ENCODE measurements at regions not wholly inside any gene's neighbourhood (a gene's known extent, or its start where the extent isn't known, plus 50 kb on each side); places are given as distances from the start of the nearest gene placed in this dataset.

DNA sequence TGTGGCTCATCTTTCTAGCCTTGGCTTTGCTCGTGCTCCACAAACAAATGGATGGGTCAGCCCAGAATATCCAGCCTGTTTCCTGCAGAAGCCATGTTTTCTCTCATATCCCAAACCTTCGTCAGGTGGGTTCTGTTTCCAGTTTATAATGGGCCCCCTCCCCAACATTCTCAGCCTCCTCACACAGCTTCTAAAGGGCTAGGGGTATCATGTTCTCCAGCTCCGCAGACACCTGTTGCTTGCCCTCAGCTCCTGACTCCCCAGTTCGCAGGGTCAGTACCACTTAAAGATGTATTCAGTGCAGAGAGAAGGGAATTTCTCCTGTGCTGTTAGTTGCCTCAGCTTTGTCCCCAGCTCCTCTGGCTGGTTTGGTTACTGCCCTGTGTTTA, 447.3 kb upstream of the JARID2 start:
- no peak for ATAC-seq

DNA sequence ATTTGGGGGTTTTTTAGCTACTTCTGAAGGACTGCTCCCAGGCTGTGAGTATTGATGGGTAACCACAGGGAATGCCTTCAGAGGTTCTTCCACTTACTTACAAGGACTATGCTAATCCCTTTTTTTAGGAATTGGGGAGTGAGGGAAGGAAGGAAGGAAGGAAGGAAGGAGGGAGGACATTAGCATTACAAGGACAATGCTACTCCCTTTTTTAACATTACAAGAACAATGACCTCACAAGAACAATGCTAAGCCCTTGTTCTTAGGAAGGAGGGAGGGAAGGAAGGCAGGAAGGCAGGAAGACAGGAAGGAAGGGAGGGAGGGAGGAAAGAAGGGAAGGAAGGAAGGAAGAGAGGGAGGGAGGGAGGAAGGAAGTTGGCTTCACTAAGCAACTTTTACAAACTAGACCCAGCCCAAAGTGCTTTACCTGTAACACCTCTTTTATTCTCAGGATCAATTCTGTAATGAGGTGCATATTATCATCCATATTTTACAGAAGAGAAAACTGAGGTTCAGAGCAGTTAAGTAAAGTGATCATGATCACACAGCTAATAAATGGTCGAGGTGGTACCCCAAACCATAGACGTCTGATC, 446.8 kb upstream of the JARID2 start:
- no peak for ATAC-seq

DNA sequence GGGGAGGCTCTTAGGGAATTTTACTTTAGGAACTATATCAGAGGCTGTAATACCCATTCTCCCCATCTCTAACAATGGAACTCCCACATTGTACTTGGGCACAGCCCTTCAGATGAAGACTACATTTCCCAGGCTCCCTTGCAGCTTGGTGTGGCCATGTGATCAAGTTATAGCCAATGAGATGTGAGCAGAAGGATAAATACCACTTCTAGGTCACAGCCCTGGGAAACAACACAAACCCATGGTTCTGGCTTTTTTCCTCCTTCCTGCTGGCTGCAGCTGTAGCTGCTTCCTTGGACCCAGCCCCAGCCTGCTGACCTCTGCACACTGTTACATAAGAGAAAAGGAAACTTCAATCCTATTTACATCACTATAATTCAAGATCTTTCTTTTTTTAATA, 445.9 kb upstream of the JARID2 start:
- ATAC-seq: peak; percentile 86

DNA sequence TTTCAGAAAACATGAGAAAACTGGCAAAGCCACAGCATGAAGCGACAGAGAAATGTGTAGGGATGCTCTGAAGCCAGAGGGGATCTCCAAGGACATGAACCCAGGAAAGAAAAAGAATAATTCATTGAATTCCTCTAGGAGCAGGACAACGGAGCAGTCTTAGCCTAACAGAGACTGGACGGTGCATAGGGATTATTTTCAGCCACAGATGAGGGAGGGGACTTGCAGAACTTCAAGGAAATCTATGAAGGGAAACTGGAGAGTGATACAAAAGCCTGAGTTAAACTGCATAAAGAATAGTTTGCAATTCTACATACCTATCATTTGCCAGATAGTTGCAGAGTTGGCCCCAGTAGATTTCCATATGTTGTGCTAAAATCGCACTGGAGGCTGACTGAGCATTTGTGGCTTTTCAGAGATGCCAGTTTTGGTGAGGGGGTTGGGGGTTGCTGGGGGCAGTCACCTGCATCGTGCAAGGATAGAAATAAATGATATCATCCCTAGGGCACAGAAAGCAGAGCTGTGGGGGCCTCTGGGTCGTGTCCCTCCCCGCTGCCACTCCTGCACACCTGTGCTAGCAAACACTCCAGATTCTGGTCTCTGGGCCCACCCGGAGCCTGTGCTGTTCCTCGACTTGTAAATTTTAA, 443.2 kb upstream of the JARID2 start:
- ATAC-seq: no peak

DNA sequence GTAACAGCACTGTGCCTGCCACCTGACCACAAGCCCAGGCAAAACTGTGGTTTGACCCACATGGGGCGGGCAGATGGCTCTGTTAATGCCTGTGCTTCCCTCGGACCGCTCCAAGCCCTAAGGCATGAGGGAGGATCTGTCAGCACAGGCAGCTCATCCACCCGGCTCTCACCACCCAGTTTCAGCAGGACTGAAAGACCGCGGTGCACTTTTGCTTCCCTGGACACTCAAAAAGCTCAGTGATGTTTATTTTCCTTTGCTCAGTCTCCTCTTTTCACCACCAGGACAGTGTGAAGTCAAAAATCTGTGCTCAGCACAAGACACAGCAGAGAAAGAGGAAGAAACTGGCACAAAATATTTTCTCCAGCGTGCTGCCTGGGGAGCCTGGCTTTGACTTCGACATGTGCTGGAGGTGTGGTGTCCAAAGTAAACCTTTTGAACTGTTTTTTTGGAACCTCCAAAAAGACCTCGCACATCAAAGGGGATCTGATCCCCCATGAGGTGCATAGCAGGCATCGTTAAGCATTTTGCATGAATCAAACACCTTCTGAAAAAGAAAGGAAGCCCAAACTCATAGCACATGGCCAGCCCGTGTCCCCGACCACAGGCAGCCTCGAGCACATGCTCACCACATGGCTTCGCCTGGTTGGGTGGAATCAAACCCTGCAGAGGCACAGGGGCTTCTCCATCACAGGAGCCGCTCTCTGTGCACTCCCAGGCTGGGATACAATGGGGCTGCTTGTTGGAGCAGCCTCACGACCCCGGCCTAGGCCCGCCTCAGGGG, 441.7 kb upstream of the JARID2 start:
- peak; percentile 56 for ATAC-seq

DNA sequence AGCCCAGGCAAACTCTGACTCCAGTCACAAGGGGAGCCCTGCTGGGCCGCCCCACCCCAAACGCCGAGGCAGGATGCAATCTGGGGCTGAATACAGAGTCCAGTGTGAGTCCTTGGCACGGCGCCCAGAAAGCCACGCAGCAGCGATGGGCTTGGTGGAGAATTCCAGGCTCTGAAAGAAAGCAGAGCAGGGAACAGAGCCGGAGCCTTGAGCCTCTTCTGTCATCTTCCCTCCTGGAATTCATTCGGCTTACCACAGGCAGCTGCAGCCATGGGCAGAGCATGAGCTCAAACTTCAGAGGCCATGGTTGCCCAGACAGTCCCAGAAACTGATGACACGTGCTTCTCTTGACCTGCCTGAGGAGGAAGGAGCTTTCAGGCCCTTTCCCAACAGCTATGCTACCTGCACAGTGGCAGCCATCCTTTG, 441.1 kb upstream of the JARID2 start:
- ATAC-seq: no peak

DNA sequence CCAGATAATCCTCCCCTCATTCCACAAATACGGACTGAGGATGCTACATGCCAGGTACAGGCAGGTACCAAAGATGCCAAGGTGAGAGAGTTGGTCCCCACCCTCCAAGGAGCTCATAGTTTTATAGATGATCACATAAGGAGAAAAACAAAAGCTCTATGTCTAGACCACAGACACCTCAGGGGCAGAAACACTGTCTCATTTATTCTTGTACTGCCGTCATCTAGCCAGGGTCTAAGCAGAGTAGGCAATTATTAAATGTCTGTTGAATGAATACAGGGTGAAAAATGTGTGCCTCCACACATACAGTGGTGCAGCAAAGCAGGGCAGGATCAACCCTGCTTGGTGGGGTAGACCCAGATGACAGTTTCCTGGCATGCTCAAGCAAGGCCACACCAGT, 439.8 kb upstream of the JARID2 start:
- ATAC-seq: no peak

DNA sequence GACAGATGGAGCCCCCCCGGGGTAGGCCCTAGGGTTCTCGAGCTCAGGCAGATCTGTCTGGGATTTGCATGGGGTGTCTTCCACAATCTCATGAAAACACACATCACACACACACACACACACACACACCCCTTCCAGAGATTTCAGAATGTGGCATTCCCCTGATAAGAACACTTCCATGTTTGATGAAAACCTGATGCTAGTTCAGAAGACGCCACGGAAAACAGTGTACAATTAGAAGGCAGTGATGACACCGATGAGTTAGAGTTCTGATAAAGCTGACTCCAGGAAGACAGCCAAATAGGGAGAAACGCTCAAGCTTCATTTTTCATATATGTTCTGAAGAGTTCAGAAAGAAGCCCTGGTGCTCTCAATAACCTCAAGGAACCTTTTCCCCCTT, 438.7 kb upstream of the JARID2 start:
- ATAC-seq: no peak

DNA sequence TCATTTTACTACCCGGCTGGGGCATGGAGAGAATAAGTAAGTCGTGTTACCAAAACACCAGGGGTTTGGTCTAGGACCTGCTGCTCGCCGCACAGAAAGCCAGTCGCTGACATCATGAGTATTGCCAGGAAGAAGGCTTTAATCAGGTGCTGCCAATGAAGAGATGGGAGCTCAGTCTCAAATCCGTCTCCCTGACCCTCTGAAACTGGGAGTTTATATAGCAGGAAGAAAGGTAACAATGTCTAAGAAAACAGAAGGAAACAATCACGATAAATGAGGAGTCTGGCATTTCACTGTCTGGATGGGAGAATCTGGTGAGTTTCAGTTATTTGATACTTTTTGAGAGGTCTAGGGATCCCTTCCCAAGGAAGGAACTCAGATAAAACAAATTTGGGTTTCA, 437.9 kb upstream of the JARID2 start:
- ATAC-seq: no peak

DNA sequence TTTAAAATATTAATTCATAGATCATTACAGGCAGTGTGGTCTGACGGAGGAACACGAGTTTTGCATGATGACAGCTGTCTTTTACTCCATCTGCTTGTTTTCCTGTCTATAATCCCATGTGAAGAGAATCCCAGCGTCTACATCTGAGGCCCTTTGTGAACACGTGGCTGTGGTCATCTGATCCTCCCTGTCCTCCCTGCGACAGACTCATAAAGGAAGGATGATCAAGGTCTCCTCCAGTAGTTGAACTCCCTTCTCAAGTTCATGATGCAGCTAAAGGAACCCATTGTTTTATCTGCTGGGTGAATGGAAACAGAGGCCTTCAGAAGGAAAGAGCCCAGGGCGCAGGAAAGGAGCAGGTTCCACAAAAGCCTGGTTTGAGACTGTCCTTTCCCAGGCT, 435.8 kb upstream of the JARID2 start:
- no peak for ATAC-seq

DNA sequence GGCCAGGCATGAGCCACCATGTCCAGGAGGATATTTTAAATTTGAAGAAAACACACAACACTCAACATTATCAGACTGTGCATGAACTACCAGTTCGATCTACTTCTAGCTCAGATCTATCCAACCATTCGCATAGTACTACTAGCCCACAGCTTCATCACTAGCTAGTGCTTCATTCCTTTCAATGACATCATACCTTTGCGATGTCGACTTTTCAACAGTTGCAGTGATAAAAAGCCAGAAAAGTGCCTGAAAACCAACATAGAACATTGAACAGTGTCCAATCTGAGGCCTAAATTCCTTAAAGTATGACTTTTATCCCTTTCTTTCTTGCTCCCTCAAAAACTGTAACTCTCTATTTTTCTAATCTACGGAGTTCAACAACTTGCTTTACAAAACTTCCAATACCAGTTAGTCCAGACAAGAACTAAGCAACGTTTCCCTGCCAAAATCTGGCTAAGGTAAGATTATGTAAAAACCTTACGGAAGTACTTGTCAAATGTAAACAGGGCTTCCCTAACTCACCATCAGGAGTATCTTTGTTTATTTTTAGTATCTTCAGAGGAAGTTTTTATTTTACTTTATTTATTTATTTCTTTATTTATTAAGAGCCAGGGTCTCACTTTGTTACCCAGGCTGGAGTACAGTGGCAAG, 434.0 kb upstream of the JARID2 start:
- no peak for ATAC-seq

DNA sequence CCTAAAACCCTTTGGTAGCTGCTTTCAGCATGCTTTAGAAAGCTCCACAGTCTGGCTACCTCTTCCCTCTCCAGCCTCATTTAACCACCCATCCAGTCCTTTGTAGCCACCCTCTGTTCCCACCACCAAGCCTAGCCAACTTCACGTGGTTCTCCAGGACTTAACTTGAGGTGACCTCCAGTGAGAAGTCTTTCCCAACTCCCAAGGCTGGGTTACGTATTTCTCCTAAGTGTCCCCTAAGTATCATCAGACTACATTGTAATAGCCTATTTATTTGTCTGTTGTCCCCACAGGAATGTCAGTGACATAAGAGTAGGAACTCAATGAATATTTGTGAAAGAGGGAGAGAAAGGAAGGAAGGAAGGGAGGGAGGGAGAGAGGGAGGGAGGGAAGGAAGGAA, 431.9 kb upstream of the JARID2 start:
- no peak for ATAC-seq

DNA sequence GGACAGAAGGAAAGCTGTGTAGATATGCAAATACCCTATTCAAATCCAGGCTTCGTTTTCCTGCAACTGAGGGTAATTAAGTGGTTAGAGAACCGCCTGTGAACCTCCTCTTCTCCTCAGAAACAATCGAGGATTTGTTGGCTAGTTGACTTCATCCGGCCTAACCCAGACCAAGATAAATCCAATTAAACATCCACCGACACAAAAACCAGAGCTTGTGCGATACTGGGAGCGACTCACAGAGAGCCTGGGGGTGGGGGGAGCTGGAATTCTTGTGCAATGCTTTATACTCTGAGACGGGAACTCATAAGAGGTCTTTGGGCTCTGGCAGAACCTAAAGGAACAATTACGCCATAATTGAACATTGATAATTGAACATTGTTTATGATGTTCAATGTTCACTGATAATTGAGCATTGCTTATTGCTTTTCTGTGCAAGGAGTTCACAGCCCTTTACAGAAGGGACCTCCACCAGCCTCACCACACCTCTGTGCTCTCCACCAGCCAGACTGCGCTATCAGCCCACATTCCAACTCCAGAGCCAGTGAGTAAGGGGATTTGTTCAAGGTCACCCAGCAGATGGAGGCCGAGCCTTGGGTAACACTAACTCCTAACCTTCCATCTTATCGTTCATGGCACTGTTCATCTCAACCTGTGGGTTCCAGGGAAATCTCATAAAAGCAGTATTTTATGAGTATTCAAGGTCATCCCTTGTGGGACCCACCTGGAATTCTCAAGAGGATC, 429.6 kb upstream of the JARID2 start:
- ATAC-seq: no peak

DNA sequence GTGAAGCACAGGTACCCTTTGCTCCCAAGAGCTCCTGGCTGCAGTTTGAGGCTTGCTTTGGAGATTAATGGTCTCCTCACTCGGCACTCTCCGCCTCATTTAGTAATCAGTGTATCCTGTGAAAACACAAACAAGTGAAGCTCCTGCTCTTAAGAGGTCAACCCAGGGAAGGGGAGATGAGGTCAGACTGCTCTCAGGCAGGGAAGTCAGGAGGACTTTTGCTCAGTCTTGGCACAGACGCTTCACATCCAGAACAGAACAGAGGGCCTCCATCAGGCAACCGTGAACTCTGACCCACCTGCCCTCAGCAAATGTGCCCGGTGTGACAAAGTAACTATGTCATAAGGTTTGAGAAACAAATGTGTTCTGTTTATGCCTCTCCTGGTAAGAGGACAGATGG, 428.8 kb upstream of the JARID2 start:
- ATAC-seq: no peak

DNA sequence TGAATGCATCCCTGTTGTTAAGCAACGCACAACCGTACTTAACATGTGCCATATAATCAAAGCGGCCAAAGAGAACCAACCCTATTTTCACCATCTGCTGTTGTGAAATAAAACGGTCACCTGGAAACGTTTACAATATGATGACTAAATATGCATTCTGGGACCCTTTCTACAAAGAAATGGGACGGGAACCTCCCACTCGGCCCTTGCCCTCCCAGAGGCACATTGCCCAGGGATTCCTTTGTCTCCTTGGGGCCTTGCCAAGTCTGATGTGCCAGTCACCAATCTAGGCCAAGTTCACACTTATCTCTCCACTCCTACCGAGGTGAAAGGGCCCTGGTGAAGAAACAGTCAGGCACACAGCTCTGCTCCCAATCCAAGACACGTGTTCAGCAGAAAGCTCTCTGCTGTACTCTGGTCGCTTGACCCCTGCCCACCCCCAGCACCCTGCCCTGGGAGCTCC, 427.4 kb upstream of the JARID2 start:
- no peak for ATAC-seq

DNA sequence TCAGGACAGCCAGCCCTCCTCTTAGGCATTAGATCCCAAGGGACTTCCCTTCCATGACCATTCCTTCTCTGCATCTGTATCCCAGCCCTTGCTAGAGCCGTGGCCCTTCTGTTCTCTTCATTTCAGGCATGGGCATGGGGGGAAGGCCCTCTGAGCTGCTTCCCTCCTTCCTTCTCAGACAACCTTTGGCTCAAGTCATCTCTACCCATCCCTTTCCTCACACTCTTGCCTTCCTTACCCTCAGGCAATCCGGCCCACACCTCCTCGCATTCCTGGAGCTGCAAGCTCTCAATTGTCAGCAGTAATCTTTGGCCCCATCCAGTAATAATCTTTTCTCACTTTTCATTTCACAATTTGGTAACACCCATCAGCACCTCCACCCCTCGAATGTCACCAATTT, 426.9 kb upstream of the JARID2 start:
- no peak for ATAC-seq

DNA sequence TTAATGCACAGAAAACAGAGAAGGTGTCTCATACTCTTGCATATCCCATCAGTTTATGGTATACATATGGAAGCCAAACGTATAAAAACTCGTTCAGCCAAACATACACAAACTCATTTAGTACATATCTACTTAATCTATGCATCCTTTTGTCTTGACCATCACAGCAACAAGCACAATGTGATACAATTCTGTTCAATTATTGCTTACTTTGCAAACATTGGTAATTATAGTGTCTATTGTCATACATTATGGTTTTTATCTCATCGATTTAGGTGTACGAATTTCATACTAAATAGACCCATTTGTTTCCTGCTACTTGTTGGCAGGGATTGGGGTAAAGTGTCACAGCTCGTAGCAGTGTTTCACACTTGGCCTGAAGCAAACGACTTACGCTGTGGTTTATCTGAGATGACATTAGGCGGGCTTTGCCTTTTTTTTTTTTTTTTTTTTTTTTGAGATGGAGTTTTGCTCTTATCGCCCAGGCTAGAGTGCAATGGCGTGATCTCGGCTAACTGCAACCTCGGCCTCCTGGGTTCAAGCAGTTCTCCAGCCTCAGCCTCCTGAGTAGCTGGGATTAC, 425.9 kb upstream of the JARID2 start:
- no peak for ATAC-seq

DNA sequence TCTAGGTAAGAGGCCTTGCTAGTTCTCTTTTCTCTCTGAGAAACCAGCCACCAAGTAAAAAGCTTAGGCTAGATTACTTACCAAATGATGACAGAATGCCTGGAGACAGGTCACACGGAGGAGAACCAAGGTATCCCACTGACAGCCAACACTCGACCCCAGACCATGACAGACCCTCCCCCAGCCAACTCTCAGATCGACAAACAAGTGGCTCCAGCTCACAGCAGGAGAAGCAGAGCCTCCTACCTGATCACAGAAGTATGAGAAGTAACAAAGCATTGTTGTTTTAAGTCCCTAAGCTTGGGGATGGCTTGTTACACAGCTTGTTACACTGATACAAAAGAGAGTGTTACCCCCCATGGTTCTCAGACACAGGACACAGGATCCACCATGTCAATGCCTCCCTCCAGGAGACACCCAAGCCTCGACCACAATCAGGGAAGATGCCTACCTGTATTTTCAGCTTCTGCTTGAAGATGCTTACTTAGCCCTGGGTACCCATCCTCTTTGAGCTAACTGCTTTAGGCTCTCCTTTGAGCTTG, 423.8 kb upstream of the JARID2 start:
- ATAC-seq: no peak

DNA sequence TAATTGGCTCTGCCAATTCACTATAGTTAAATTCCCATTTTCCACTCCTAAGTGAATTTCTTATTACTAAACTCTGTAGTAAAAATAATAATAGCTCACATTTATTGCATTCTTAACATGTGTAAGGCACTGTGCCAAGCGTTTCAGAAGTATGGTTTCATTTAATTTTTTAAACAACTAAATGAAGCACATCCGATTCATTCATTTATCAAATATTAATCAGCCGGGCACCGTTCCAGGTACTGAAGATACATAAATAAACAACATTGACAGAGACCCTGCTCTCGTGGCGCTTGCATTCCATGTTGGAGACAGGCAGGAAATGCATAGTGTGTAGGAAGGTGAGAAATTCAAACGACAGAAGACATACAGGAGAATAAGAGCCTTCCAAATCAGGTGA, 423.2 kb upstream of the JARID2 start:
- ATAC-seq: no peak

DNA sequence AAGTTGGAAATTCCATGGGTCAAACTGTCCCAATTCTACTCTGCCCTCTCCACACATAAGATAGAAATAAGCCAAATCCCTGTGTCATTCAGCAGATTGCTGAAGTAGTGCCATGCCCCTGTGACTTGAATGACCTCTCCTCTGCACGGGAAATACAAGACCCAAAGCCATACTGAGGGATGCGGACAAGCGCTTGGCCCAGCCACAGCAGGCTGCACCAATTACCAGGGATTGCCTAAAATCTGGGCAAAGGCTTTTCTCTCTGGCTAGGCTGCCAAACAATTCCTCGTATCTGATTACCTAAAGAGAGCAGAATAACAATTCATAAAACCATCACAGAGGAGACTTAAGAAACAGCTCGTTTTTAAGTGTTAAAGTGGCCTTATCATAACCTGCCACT, 421.8 kb upstream of the JARID2 start:
- no peak for ATAC-seq

DNA sequence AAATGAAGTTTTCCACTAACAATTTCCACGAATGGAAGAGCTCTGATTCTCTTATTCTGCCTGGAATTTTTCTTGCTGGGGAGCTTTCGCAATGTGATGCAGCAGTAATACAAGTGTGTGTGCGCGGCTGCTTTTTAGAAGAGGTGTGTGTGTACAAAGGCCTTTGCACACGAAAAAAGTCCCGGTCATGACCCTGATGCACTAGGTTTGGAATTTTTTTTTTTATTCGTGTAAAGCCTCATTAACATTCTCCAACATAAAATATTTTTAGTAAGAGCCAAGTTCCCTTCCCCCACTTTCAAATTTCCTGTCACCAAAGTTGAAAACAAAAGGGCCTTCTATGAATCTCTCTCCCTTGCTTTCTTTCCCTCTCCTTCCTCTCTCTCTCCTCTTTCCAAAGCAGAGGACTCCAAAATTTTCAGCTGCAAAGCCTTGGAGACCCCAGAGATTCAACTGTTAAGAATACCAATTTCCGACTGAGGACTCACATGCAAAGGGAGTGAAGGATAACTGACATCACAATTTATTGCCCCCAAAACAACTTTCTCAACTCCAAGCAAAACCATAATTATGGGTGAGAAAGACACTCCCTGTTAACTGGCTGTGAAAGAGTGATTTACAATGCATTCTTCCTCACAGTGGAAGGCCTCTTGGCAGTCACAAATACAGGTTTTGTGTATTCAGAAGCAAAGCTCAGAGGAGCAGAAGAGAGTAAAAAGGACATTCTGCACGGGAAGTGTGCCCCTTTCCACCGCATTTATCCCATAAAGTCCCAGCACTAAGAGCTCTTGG, 421.2 kb upstream of the JARID2 start:
- ATAC-seq: no peak

All from esophagus mucosa (tissue), 1 donor.